AG09319 (cell line): ENCODE measurements at regions not wholly inside any gene's neighbourhood (a gene's known extent, or its start where the extent isn't known, plus 50 kb on each side); places are given as distances from the start of the nearest gene placed in this dataset.

ENCODE experiments used
- DNase-seq: peaks from one replicate; pipeline ENCODE4 v3.0.0-alpha.2; 2010; ENCODE audit warnings: low read depth; ENCODE audit errors: extremely low read depth
- CTCF ChIP-seq: IDR thresholded peaks from 2 replicates; pipeline ENCODE4 v1.5.1; 2011; ENCODE audit warnings: low read depth, mild to moderate bottlenecking, inconsistent platforms, low read length, moderate library complexity

- TF ChIP-seq CTCF, result no peak
- DNase-seq, result no peak
Measured at GRCh38 chr13:99043831-99044231, 66.0 kb upstream of the DOCK9 start.

- no peak for TF ChIP-seq CTCF
- DNase-seq, result no peak
Measured at GRCh38 chr13:99044764-99045163, 66.9 kb upstream of the DOCK9 start.

- no peak for DNase-seq
- no peak for TF ChIP-seq CTCF
Measured at GRCh38 chr13:99045396-99045795, 67.5 kb upstream of the DOCK9 start.

GRCh38 chr13:99046851-99047250, 69.0 kb upstream of the DOCK9 start:
- no peak for DNase-seq
- TF ChIP-seq CTCF, result no peak

GRCh38 chr13:99050983-99051488, 73.2 kb upstream of the DOCK9 start:
- TF ChIP-seq CTCF, result no peak
- no peak for DNase-seq

- no peak for TF ChIP-seq CTCF
- no peak for DNase-seq
Measured at GRCh38 chr13:99051768-99052455, 74.0 kb upstream of the DOCK9 start.

- no peak for DNase-seq
- no peak for TF ChIP-seq CTCF
Measured at GRCh38 chr13:99053636-99054233, 75.9 kb upstream of the DOCK9 start.
